ENCODE measurements at regions not wholly inside any gene's neighbourhood (a gene's known extent, or its start where the extent isn't known, plus 50 kb on each side); places are given as distances from the start of the nearest gene placed in this dataset.
A peak's percentile ranks its signal among the peaks of the same experiment; 100 is the strongest.

- H3K9me3 ChIP-seq (ENCODE audit: low read depth), result peaks cover 4% of the 10 kb centered on the region
Observed at GRCh38 chr5:2532809-2533208, 218.7 kb downstream of the IRX2 start.

GRCh38 chr5:2531318-2531717 is 220.2 kb downstream of the IRX2 start:
- Histone ChIP-seq H3K4me3 (no peak overlapping the region), H3F3A (ENCODE audit: low read depth) (peaks cover 3% of the 10 kb centered on the region), H3K27me3 (no peaks in the 10 kb centered on the region), H4K20me1 (ENCODE audit: low read depth) (no peaks in the 10 kb centered on the region), H3K27ac (no peak overlapping the region), H3K4me2 (no peak overlapping the region), H3K79me2 (ENCODE audit: low read depth) (no peaks in the 10 kb centered on the region), H2AFZ (replicated peaks) (no peak overlapping the region), H3K4me1 (peaks cover 6% of the 10 kb centered on the region), H3K9ac (no peak overlapping the region), H3K36me3 (no peaks in the 10 kb centered on the region), H3K9me3 (ENCODE audit: low read depth) (peaks cover 4% of the 10 kb centered on the region)
- DNase-seq (ENCODE audit: low spot score), result no peak
- Mint-ChIP-seq H3K9me3 (peaks cover 34% of the 10 kb centered on the region), H3K4me1 (peaks cover 8% of the 10 kb centered on the region), H3K27ac (no peak overlapping the region), H3K27me3 (ENCODE audit: insufficient read depth, low read depth) (peaks cover 20% of the 10 kb centered on the region), H3K36me3 (peaks cover 7% of the 10 kb centered on the region), H3K4me3 (no peak overlapping the region)
- TF ChIP-seq CTCF (IDR thresholded peaks at IDR 0.05), result no peak
- TF ChIP-seq EZH2phosphoT487 (IDR thresholded peaks at IDR 0.05), result no peak
- no peak for TF ChIP-seq EZH2 (IDR thresholded peaks at IDR 0.05)

More at GRCh38 chr5:2532809-2533208, 218.7 kb downstream of the IRX2 start:
- H4K20me1 ChIP-seq (ENCODE audit: low read depth), result no peaks in the 10 kb centered on the region
- Mint-ChIP-seq H3K9me3 (peaks cover 28% of the 10 kb centered on the region), H3K27me3 (ENCODE audit: insufficient read depth, low read depth) (peaks cover 21% of the 10 kb centered on the region), H3K4me1 (peaks cover 23% of the 10 kb centered on the region), H3K27ac (peak overlapping the region; percentile 87), H3K36me3 (peaks cover 6% of the 10 kb centered on the region), H3K4me3 (no peak overlapping the region)
- DNase-seq (ENCODE audit: low spot score), result no peak
- H3F3A ChIP-seq (ENCODE audit: low read depth), result peaks cover 18% of the 10 kb centered on the region
- TF ChIP-seq EZH2 (IDR thresholded peaks at IDR 0.05) (no peak), CTCF (IDR thresholded peaks at IDR 0.05) (no peak), EZH2phosphoT487 (IDR thresholded peaks at IDR 0.05) (no peak)
- no peak overlapping the region for H3K4me3 ChIP-seq
- no peaks in the 10 kb centered on the region for H3K27me3 ChIP-seq
- H3K27ac ChIP-seq, result no peak overlapping the region
- H2AFZ ChIP-seq (replicated peaks), result no peak overlapping the region
- H3K9ac ChIP-seq, result no peak overlapping the region
- peaks cover 21% of the 10 kb centered on the region for H3K4me1 ChIP-seq
- H3K79me2 ChIP-seq (ENCODE audit: low read depth), result no peaks in the 10 kb centered on the region
- no peaks in the 10 kb centered on the region for H3K36me3 ChIP-seq
- no peak overlapping the region for H3K4me2 ChIP-seq

GRCh38 chr5:2530609-2531008 is 220.9 kb downstream of the IRX2 start:
- peaks cover 20% of the 10 kb centered on the region for H3K27me3 Mint-ChIP-seq (ENCODE audit: insufficient read depth, low read depth)
- Histone ChIP-seq H3K4me3 (no peak overlapping the region), H3K4me1 (no peaks in the 10 kb centered on the region), H4K20me1 (ENCODE audit: low read depth) (no peaks in the 10 kb centered on the region), H2AFZ (replicated peaks) (no peak overlapping the region), H3K27ac (no peak overlapping the region), H3K79me2 (ENCODE audit: low read depth) (no peaks in the 10 kb centered on the region), H3K27me3 (no peaks in the 10 kb centered on the region), H3K4me2 (no peak overlapping the region), H3K9me3 (ENCODE audit: low read depth) (peaks cover 4% of the 10 kb centered on the region), H3K9ac (no peak overlapping the region), H3K36me3 (no peaks in the 10 kb centered on the region), H3F3A (ENCODE audit: low read depth) (peaks cover 5% of the 10 kb centered on the region)
- H3K4me1 Mint-ChIP-seq, result peaks cover 1% of the 10 kb centered on the region
- peaks cover 7% of the 10 kb centered on the region for H3K36me3 Mint-ChIP-seq
- H3K27ac Mint-ChIP-seq, result no peak overlapping the region
- H3K4me3 Mint-ChIP-seq, result no peak overlapping the region
- no peak for TF ChIP-seq EZH2 (IDR thresholded peaks at IDR 0.05)
- H3K9me3 Mint-ChIP-seq, result peaks cover 34% of the 10 kb centered on the region
- no peak for DNase-seq (ENCODE audit: low spot score)

GRCh38 chr5:2529371-2530092 is 221.9 kb downstream of the IRX2 start:
- Mint-ChIP-seq H3K4me1 (peaks cover 5% of the 10 kb centered on the region), H3K27ac (no peak overlapping the region), H3K4me3 (no peak overlapping the region), H3K27me3 (ENCODE audit: insufficient read depth, low read depth) (peaks cover 22% of the 10 kb centered on the region), H3K9me3 (peaks cover 34% of the 10 kb centered on the region), H3K36me3 (peaks cover 7% of the 10 kb centered on the region)
- Histone ChIP-seq H3K9me3 (ENCODE audit: low read depth) (peaks cover 4% of the 10 kb centered on the region), H3K4me3 (no peak overlapping the region), H3K27ac (no peak overlapping the region), H3K4me2 (no peak overlapping the region), H3K79me2 (ENCODE audit: low read depth) (no peaks in the 10 kb centered on the region), H3F3A (ENCODE audit: low read depth) (peaks cover 7% of the 10 kb centered on the region), H2AFZ (replicated peaks) (no peak overlapping the region), H3K4me1 (no peaks in the 10 kb centered on the region), H3K27me3 (no peaks in the 10 kb centered on the region), H3K36me3 (no peaks in the 10 kb centered on the region), H3K9ac (no peak overlapping the region), H4K20me1 (ENCODE audit: low read depth) (no peaks in the 10 kb centered on the region)
- DNase-seq (ENCODE audit: low spot score), result no peak
- no peak for TF ChIP-seq EZH2phosphoT487 (IDR thresholded peaks at IDR 0.05)
- no peak for TF ChIP-seq EZH2 (IDR thresholded peaks at IDR 0.05)
- no peak for TF ChIP-seq CTCF (IDR thresholded peaks at IDR 0.05)

All from neural progenitor cell (in vitro differentiated cells).